ENCODE measurements at regions not wholly inside any gene's neighbourhood (a gene's known extent, or its start where the extent isn't known, plus 50 kb on each side); places are given as distances from the start of the nearest gene placed in this dataset.

DNA sequence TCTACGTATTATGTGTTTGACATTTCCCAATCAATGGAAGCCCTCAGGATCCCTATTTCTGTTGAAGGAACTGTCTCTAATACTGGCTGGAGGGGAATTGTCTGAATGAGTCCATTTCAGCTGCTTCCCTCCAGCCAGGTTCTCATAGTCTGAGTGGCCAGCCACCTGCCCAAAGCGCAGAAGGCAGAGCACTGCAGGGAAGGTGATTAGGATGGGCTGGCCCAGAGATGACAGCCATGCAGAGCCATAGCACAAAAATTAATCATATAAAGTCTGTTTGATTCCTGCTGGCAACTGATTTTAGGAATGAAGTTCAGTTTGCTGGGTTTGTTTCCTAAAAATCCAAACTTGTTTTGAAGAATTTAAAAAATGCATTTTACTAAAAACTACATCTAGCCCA lies 327.1 kb downstream of the ETAA1 start:
- TF ChIP-seq CTCF (IDR thresholded peaks at IDR 0.05; ENCODE audit: borderline replicate concordance, extremely low read depth, low read length, poor library complexity, severe bottlenecking) (no peak), EZH2 (IDR thresholded peaks at IDR 0.05; ENCODE audit: borderline replicate concordance, low read depth, low read length, severe bottlenecking) (no peak)

All from DND-41 (cell line).